Right hindlimb (tissue), 1 donor: ENCODE measurements at regions not wholly inside any gene's neighbourhood (a gene's known extent, or its start where the extent isn't known, plus 50 kb on each side); places are given as distances from the start of the nearest gene placed in this dataset.

Experiments
- DNase-seq: peaks from one replicate; pipeline ENCODE4 v3.0.0-alpha.2; 2018

DNA sequence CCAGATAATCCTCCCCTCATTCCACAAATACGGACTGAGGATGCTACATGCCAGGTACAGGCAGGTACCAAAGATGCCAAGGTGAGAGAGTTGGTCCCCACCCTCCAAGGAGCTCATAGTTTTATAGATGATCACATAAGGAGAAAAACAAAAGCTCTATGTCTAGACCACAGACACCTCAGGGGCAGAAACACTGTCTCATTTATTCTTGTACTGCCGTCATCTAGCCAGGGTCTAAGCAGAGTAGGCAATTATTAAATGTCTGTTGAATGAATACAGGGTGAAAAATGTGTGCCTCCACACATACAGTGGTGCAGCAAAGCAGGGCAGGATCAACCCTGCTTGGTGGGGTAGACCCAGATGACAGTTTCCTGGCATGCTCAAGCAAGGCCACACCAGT, 439.8 kb upstream of the JARID2 start:
- no peak for DNase-seq

DNA sequence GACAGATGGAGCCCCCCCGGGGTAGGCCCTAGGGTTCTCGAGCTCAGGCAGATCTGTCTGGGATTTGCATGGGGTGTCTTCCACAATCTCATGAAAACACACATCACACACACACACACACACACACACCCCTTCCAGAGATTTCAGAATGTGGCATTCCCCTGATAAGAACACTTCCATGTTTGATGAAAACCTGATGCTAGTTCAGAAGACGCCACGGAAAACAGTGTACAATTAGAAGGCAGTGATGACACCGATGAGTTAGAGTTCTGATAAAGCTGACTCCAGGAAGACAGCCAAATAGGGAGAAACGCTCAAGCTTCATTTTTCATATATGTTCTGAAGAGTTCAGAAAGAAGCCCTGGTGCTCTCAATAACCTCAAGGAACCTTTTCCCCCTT, 438.7 kb upstream of the JARID2 start:
- no peak for DNase-seq

DNA sequence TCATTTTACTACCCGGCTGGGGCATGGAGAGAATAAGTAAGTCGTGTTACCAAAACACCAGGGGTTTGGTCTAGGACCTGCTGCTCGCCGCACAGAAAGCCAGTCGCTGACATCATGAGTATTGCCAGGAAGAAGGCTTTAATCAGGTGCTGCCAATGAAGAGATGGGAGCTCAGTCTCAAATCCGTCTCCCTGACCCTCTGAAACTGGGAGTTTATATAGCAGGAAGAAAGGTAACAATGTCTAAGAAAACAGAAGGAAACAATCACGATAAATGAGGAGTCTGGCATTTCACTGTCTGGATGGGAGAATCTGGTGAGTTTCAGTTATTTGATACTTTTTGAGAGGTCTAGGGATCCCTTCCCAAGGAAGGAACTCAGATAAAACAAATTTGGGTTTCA, 437.9 kb upstream of the JARID2 start:
- DNase-seq, result no peak

DNA sequence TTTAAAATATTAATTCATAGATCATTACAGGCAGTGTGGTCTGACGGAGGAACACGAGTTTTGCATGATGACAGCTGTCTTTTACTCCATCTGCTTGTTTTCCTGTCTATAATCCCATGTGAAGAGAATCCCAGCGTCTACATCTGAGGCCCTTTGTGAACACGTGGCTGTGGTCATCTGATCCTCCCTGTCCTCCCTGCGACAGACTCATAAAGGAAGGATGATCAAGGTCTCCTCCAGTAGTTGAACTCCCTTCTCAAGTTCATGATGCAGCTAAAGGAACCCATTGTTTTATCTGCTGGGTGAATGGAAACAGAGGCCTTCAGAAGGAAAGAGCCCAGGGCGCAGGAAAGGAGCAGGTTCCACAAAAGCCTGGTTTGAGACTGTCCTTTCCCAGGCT, 435.8 kb upstream of the JARID2 start:
- DNase-seq, result no peak

DNA sequence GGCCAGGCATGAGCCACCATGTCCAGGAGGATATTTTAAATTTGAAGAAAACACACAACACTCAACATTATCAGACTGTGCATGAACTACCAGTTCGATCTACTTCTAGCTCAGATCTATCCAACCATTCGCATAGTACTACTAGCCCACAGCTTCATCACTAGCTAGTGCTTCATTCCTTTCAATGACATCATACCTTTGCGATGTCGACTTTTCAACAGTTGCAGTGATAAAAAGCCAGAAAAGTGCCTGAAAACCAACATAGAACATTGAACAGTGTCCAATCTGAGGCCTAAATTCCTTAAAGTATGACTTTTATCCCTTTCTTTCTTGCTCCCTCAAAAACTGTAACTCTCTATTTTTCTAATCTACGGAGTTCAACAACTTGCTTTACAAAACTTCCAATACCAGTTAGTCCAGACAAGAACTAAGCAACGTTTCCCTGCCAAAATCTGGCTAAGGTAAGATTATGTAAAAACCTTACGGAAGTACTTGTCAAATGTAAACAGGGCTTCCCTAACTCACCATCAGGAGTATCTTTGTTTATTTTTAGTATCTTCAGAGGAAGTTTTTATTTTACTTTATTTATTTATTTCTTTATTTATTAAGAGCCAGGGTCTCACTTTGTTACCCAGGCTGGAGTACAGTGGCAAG, 434.0 kb upstream of the JARID2 start:
- no peak for DNase-seq

DNA sequence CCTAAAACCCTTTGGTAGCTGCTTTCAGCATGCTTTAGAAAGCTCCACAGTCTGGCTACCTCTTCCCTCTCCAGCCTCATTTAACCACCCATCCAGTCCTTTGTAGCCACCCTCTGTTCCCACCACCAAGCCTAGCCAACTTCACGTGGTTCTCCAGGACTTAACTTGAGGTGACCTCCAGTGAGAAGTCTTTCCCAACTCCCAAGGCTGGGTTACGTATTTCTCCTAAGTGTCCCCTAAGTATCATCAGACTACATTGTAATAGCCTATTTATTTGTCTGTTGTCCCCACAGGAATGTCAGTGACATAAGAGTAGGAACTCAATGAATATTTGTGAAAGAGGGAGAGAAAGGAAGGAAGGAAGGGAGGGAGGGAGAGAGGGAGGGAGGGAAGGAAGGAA, 431.9 kb upstream of the JARID2 start:
- DNase-seq, result no peak

DNA sequence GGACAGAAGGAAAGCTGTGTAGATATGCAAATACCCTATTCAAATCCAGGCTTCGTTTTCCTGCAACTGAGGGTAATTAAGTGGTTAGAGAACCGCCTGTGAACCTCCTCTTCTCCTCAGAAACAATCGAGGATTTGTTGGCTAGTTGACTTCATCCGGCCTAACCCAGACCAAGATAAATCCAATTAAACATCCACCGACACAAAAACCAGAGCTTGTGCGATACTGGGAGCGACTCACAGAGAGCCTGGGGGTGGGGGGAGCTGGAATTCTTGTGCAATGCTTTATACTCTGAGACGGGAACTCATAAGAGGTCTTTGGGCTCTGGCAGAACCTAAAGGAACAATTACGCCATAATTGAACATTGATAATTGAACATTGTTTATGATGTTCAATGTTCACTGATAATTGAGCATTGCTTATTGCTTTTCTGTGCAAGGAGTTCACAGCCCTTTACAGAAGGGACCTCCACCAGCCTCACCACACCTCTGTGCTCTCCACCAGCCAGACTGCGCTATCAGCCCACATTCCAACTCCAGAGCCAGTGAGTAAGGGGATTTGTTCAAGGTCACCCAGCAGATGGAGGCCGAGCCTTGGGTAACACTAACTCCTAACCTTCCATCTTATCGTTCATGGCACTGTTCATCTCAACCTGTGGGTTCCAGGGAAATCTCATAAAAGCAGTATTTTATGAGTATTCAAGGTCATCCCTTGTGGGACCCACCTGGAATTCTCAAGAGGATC, 429.6 kb upstream of the JARID2 start:
- DNase-seq, result no peak

DNA sequence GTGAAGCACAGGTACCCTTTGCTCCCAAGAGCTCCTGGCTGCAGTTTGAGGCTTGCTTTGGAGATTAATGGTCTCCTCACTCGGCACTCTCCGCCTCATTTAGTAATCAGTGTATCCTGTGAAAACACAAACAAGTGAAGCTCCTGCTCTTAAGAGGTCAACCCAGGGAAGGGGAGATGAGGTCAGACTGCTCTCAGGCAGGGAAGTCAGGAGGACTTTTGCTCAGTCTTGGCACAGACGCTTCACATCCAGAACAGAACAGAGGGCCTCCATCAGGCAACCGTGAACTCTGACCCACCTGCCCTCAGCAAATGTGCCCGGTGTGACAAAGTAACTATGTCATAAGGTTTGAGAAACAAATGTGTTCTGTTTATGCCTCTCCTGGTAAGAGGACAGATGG, 428.8 kb upstream of the JARID2 start:
- DNase-seq, result no peak

DNA sequence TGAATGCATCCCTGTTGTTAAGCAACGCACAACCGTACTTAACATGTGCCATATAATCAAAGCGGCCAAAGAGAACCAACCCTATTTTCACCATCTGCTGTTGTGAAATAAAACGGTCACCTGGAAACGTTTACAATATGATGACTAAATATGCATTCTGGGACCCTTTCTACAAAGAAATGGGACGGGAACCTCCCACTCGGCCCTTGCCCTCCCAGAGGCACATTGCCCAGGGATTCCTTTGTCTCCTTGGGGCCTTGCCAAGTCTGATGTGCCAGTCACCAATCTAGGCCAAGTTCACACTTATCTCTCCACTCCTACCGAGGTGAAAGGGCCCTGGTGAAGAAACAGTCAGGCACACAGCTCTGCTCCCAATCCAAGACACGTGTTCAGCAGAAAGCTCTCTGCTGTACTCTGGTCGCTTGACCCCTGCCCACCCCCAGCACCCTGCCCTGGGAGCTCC, 427.4 kb upstream of the JARID2 start:
- DNase-seq, result no peak

DNA sequence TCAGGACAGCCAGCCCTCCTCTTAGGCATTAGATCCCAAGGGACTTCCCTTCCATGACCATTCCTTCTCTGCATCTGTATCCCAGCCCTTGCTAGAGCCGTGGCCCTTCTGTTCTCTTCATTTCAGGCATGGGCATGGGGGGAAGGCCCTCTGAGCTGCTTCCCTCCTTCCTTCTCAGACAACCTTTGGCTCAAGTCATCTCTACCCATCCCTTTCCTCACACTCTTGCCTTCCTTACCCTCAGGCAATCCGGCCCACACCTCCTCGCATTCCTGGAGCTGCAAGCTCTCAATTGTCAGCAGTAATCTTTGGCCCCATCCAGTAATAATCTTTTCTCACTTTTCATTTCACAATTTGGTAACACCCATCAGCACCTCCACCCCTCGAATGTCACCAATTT, 426.9 kb upstream of the JARID2 start:
- DNase-seq, result no peak

DNA sequence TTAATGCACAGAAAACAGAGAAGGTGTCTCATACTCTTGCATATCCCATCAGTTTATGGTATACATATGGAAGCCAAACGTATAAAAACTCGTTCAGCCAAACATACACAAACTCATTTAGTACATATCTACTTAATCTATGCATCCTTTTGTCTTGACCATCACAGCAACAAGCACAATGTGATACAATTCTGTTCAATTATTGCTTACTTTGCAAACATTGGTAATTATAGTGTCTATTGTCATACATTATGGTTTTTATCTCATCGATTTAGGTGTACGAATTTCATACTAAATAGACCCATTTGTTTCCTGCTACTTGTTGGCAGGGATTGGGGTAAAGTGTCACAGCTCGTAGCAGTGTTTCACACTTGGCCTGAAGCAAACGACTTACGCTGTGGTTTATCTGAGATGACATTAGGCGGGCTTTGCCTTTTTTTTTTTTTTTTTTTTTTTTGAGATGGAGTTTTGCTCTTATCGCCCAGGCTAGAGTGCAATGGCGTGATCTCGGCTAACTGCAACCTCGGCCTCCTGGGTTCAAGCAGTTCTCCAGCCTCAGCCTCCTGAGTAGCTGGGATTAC, 425.9 kb upstream of the JARID2 start:
- no peak for DNase-seq

DNA sequence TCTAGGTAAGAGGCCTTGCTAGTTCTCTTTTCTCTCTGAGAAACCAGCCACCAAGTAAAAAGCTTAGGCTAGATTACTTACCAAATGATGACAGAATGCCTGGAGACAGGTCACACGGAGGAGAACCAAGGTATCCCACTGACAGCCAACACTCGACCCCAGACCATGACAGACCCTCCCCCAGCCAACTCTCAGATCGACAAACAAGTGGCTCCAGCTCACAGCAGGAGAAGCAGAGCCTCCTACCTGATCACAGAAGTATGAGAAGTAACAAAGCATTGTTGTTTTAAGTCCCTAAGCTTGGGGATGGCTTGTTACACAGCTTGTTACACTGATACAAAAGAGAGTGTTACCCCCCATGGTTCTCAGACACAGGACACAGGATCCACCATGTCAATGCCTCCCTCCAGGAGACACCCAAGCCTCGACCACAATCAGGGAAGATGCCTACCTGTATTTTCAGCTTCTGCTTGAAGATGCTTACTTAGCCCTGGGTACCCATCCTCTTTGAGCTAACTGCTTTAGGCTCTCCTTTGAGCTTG, 423.8 kb upstream of the JARID2 start:
- no peak for DNase-seq

DNA sequence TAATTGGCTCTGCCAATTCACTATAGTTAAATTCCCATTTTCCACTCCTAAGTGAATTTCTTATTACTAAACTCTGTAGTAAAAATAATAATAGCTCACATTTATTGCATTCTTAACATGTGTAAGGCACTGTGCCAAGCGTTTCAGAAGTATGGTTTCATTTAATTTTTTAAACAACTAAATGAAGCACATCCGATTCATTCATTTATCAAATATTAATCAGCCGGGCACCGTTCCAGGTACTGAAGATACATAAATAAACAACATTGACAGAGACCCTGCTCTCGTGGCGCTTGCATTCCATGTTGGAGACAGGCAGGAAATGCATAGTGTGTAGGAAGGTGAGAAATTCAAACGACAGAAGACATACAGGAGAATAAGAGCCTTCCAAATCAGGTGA, 423.2 kb upstream of the JARID2 start:
- DNase-seq, result no peak

DNA sequence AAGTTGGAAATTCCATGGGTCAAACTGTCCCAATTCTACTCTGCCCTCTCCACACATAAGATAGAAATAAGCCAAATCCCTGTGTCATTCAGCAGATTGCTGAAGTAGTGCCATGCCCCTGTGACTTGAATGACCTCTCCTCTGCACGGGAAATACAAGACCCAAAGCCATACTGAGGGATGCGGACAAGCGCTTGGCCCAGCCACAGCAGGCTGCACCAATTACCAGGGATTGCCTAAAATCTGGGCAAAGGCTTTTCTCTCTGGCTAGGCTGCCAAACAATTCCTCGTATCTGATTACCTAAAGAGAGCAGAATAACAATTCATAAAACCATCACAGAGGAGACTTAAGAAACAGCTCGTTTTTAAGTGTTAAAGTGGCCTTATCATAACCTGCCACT, 421.8 kb upstream of the JARID2 start:
- DNase-seq, result no peak

DNA sequence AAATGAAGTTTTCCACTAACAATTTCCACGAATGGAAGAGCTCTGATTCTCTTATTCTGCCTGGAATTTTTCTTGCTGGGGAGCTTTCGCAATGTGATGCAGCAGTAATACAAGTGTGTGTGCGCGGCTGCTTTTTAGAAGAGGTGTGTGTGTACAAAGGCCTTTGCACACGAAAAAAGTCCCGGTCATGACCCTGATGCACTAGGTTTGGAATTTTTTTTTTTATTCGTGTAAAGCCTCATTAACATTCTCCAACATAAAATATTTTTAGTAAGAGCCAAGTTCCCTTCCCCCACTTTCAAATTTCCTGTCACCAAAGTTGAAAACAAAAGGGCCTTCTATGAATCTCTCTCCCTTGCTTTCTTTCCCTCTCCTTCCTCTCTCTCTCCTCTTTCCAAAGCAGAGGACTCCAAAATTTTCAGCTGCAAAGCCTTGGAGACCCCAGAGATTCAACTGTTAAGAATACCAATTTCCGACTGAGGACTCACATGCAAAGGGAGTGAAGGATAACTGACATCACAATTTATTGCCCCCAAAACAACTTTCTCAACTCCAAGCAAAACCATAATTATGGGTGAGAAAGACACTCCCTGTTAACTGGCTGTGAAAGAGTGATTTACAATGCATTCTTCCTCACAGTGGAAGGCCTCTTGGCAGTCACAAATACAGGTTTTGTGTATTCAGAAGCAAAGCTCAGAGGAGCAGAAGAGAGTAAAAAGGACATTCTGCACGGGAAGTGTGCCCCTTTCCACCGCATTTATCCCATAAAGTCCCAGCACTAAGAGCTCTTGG, 421.2 kb upstream of the JARID2 start:
- peak; percentile 41 for DNase-seq

DNA sequence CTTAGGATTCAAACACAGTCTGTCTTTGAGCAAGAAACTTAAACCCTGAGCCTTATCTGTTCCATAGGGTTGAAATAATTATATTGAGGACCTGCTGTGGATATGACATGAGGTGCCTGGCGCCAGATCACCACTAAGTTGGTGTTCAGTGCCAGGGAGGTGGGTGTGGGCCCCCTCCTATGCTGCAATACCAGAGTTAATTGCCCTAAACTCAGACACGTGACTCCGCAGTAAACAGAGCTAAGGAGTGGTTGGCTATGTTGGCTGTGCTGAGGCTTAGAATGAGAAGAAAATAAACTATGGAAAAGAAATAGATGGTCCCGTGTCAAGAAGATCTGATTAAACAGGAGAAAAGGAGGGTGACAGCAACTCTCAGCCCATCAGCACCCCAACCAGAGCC, 419.4 kb upstream of the JARID2 start:
- DNase-seq, result no peak

DNA sequence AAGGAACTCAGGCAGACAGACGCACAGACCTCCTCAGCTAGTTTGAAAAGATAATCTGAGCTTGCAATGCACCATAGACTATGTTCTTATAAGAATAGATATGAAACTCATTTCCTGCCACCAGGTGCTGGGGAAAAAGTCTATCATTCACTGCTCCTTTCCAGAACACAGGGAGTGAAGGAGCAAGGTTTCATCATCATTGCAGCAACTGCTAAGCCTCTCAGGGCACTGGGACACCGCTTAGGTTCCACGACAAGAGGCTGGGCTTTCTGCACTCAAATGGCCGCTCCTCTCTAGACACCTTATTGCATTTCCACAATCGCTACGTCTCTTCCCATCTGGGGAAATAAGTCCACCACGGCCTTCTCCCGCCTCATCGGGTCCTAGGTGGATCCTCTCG, 418.5 kb upstream of the JARID2 start:
- DNase-seq, result no peak

DNA sequence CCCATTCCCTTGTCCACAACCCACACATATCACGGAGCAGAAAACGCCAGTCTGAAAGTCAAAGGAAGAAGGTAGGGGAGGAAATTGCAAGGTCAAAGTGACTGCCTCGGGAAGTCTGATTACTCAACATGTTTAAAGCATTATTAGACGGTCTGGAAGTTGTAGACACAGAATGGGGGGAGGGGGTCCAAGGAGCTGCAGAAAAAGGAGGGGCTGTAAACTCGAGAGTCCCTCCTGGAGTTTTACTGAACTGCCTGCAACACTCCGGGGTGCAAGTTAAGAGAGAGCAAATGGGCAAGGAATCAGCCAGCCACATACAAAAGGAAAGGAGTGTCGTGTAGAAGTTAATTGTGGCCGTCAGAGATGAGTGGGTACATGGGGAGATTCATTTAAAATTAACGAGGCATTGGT, 417.7 kb upstream of the JARID2 start:
- DNase-seq, result no peak

DNA sequence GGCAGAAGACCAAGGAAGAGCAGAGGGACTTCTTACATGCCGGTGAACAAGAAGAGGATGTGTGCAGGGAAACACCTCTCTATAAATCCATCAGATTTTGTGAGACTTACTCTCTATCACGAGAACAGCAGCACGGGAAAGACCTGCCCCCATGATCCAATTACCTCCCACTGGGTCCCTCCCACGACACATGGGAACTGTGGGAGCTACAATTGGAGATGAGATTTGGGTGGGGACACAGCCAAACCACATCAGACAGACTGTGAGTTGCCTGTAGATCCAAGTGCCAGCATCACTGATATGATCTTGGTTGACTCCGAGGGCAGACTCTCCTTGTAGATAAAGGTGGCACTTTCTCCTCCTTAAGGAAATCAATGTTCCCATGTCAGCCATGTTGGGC, 414.8 kb upstream of the JARID2 start:
- DNase-seq, result no peak

DNA sequence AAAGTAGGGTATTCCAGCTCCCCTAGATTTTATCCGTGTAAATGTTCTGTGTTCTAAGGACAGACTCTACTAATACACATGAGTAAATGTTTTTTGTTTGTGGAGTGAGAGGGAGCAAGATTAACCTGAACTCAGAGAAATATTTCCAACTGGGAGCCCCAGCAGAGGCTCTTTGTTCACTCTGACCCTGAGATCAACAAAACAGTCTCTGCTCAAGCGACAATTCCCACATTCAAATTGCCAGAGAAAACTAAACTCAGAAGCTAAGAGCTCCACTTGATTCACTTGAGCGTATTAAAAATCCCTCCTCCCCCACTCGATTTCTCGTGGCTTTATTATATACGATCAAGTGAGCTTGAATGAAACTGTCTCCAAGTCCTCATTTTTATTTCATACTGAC, 413.9 kb upstream of the JARID2 start:
- no peak for DNase-seq

DNA sequence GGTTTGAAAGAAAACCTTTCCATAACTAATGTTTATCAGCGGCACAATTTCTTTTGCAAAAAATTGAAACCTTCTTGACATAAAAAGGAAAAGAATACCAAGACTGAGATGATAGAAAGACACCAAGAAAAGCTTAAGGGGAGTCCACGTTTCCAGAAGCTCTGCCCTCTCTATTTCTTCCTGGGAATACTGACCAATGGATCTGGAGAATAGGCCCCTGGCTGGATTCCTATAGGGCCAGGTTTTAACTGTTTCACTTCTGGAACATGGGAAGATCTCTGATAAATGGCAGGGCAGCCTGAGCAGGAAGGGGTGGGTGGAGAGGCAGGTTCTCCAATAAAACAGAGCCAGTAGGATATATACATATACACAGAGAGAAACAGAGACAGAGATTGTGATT, 413.4 kb upstream of the JARID2 start:
- no peak for DNase-seq

DNA sequence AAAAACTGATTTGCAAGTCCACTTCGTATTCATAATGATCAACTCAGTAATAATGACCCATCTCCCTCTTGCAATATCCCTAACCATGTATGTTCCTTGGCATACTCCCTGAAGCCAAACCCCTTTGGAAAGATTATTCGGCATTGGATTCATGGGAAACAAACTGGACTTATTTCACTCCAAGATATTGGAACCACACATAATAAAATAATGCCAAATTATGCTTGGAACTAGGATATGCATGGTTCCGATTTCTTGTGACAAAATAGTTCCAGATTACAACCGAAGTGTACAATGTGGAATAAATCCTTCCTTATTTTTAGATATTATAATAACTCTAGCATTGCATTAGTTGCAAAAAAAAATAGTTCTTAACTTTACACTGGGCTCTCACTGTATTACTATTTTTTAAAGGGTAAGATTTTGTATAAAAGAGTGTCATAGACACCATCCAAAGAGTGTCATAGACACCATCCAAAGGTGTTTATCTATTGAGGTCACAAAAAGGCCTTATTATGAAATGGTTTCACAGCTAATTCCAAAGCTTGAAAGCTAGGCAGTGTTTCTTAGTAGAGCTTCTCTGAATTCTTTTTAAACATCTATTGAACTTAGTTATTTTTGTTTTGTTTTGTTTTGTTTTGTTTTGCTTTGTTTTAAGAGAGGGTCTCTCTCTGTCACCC, 410.9 kb upstream of the JARID2 start:
- no peak for DNase-seq

DNA sequence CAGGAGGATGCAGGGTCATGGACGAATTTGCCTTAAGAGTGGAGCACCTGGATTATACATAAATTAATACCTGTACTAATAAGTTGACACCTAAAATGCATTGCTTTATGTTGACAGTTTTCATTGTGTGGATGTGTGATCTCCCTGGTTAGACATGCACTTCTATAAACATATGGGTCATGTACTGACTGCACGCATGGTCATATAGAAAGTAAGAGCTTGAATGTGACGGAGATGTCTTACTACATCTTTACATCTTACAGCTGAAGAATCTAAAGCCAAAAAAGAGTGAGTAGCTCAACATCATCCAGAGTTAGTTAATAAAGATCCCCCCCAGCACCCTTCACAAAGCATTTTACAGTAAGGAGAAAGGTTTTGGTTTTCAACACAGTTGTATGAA, 408.4 kb upstream of the JARID2 start:
- no peak for DNase-seq
